SK-N-SH (cell line): ENCODE measurements at regions not wholly inside any gene's neighbourhood (a gene's known extent, or its start where the extent isn't known, plus 50 kb on each side); places are given as distances from the start of the nearest gene placed in this dataset.

Source experiments
- CTCF ChIA-PET: fragments of 300-600, 350-600 bp; formaldehyde crosslinking; extraction: SDS; loops from one replicate; lab custom pipeline; 2021; lab: Yijun Ruan, JAX
- POLR2A ChIA-PET: fragments of 350-600 bp; sonication (Branson Sonifier 250); formaldehyde crosslinking; extraction: SDS; loops from one replicate; lab custom pipeline; 2020; ENCODE audit warnings: antibody characterized with exemption, inconsistent platforms; lab: Yijun Ruan, JAX
- DNase-seq: peaks from one replicate; pipeline ENCODE4 v3.0.0; 2012
- H2AFZ ChIP-seq: fragments of 200-600 bp; sonication (generic); 2 replicates; pipeline ENCODE4 v1.8.1; 2016; ENCODE audit warnings: antibody characterized with exemption, mild to moderate bottlenecking, low read depth
- H3F3A ChIP-seq: fragments of 200-600 bp; sonication (generic); replicated peaks from 2 replicates; pipeline ENCODE3; 2016; ENCODE audit warnings: antibody characterized with exemption, mild to moderate bottlenecking; ENCODE audit not compliant: insufficient read depth
- H3K27ac ChIP-seq, 2 experiments: fragments of 200-500 bp in 1 of 2; fragments of 200-600 bp in 1 of 2; sonication (Bioruptor generic) in 1 of 2; sonication (generic), shearing (Covaris generic) in 1 of 2; 2 replicates each; pipeline versions ENCODE4 v1.5.1 to v1.6.1; 2014 to 2016; ENCODE audit warnings: low read depth in 2 of 2, inconsistent platforms in 1 of 2, low read length in 1 of 2, mild to moderate bottlenecking in 1 of 2, mixed read lengths in 1 of 2
- H3K27me3 ChIP-seq: fragments of 200-600 bp; sonication (generic), shearing (Covaris generic); 2 replicates; pipeline ENCODE4 v1.6.1; 2016; ENCODE audit warnings: mixed run types; ENCODE audit not compliant: insufficient read depth
- H3K36me3 ChIP-seq, 2 experiments: fragments of 200-500 bp in 1 of 2; fragments of 200-600 bp in 1 of 2; sonication (Bioruptor generic) in 1 of 2; sonication (generic) in 1 of 2; replicated peaks in 1 of 2; 2 replicates each; pipeline versions ENCODE3 to v1.5.1; 2014 to 2016; ENCODE audit warnings: low read length in 1 of 2, mild to moderate bottlenecking in 1 of 2; ENCODE audit not compliant: insufficient read depth in 2 of 2, control insufficient read depth in 1 of 2
- H3K4me1 ChIP-seq, 2 experiments: fragments of 200-500 bp in 1 of 2; fragments of 200-600 bp in 1 of 2; sonication (Bioruptor generic) in 1 of 2; sonication (generic), shearing (Covaris generic) in 1 of 2; 2 replicates each; pipeline versions ENCODE4 v1.5.1 to v1.6.1; 2014 to 2016; ENCODE audit warnings: low read depth in 1 of 2, low read length in 1 of 2, mixed run types in 1 of 2; ENCODE audit not compliant: insufficient read depth in 2 of 2, control insufficient read depth in 1 of 2
- H3K4me2 ChIP-seq: fragments of 200-600 bp; sonication (generic), shearing (Covaris generic); 2 replicates; pipeline ENCODE4 v1.6.1; 2017; ENCODE audit warnings: mixed run types
- H3K4me3 ChIP-seq, 2 experiments: fragments of 200-500 bp in 1 of 2; fragments of 200-600 bp in 1 of 2; sonication (Bioruptor generic) in 1 of 2; sonication (generic), shearing (Covaris generic) in 1 of 2; 2 replicates each; pipeline versions ENCODE4 v1.5.1 to v1.8.1; 2014 to 2016; ENCODE audit warnings: low read depth in 2 of 2, inconsistent platforms in 1 of 2, low read length in 1 of 2, mild to moderate bottlenecking in 1 of 2, mixed read lengths in 1 of 2, moderate library complexity in 1 of 2
- H3K79me2 ChIP-seq: fragments of 200-600 bp; sonication (generic); 2 replicates; pipeline ENCODE4 v1.8.1; 2017; ENCODE audit warnings: mild to moderate bottlenecking; ENCODE audit not compliant: insufficient read depth
- H3K9ac ChIP-seq: fragments of 200-600 bp; sonication (generic); 2 replicates; pipeline ENCODE4 v1.6.1; 2017; ENCODE audit warnings: mixed run types
- H3K9me2 ChIP-seq: fragments of 200-600 bp; sonication (generic); 2 replicates; pipeline ENCODE4 v1.6.1; 2017; ENCODE audit warnings: mixed run types
- H3K9me3 ChIP-seq: fragments of 200-600 bp; sonication (generic); 2 replicates; pipeline ENCODE4 v1.6.1; 2017; ENCODE audit warnings: mixed run types, mild to moderate bottlenecking, moderate library complexity
- H4K20me1 ChIP-seq: fragments of 200-600 bp; sonication (generic); 2 replicates; pipeline ENCODE4 v1.6.1; 2017; ENCODE audit warnings: mild to moderate bottlenecking, mixed run types; ENCODE audit not compliant: insufficient read depth
- CHD2 ChIP-seq: fragments of 150-350 bp; IDR thresholded peaks from 2 replicates; pipeline ENCODE4 v1.6.1; 2018; ENCODE audit warnings: low read length; ENCODE audit not compliant: partially characterized antibody
- EP300 ChIP-seq, 2 experiments: IDR thresholded peaks; 2 replicates each; pipeline versions ENCODE4 v1.4.0 to v1.6.1; 2012; ENCODE audit warnings: borderline replicate concordance in 1 of 2, low read depth in 1 of 2, low read length in 1 of 2
- FOSL2 ChIP-seq: IDR thresholded peaks from 2 replicates; pipeline ENCODE4 v1.4.0; 2012; ENCODE audit warnings: low read depth, mild to moderate bottlenecking, moderate library complexity, borderline replicate concordance
- FOXJ3 ChIP-seq: sonication (generic); formaldehyde crosslinking; IDR thresholded peaks from 2 replicates; pipeline ENCODE4 v1.5.1; 2020; ENCODE audit warnings: mild to moderate bottlenecking, missing genetic modification reagents
- FOXM1 ChIP-seq: IDR thresholded peaks from 2 replicates; pipeline ENCODE4 v1.4.0; 2012; ENCODE audit warnings: low read depth, mild to moderate bottlenecking
- GABPA ChIP-seq: IDR thresholded peaks from 2 replicates; pipeline ENCODE4 v1.4.0; 2012; ENCODE audit warnings: low read depth, mild to moderate bottlenecking
- GATA2 ChIP-seq: sonication (generic); formaldehyde crosslinking; IDR thresholded peaks from 2 replicates; pipeline ENCODE4 v1.5.0; 2020; ENCODE audit warnings: mild to moderate bottlenecking, missing genetic modification reagents
- JUND ChIP-seq: IDR thresholded peaks from 2 replicates; pipeline ENCODE4 v1.4.0; 2012
- MEF2A ChIP-seq: IDR thresholded peaks from 2 replicates; pipeline ENCODE4 v1.4.0; 2012; ENCODE audit warnings: low read depth, borderline replicate concordance
- MXI1 ChIP-seq: IDR thresholded peaks from 2 replicates; pipeline ENCODE4 v1.6.1; 2012; ENCODE audit warnings: mild to moderate bottlenecking, low read depth, low read length, improper control_type of control experiment
- NRF1 ChIP-seq: IDR thresholded peaks from 2 replicates; pipeline ENCODE4 v1.6.1; 2012; ENCODE audit warnings: low read depth, mild to moderate bottlenecking, low read length
- POLR2AphosphoS5 ChIP-seq: IDR thresholded peaks from 2 replicates; pipeline ENCODE4 v1.6.1; 2012; ENCODE audit warnings: low read depth, low read length
- RAD21 ChIP-seq: IDR thresholded peaks from 2 replicates; pipeline ENCODE4 v1.6.1; 2012; ENCODE audit warnings: mild to moderate bottlenecking, low read length
- RCOR1 ChIP-seq: fragments of 150-350 bp; IDR thresholded peaks from 2 replicates; pipeline ENCODE4 v1.6.1; 2017; ENCODE audit warnings: antibody characterized with exemption, low read length
- RFX5 ChIP-seq: IDR thresholded peaks from 2 replicates; pipeline ENCODE4 v1.6.1; 2012; ENCODE audit warnings: mild to moderate bottlenecking, improper control_type of control experiment, low read length
- SIN3A ChIP-seq: IDR thresholded peaks from 2 replicates; pipeline ENCODE4 v1.6.1; 2012; ENCODE audit warnings: low read depth, mild to moderate bottlenecking, low read length, moderate library complexity, borderline replicate concordance
- SMC3 ChIP-seq: IDR thresholded peaks from 2 replicates; pipeline ENCODE4 v1.6.1; 2012; ENCODE audit warnings: low read depth, low read length, improper control_type of control experiment
- USF1 ChIP-seq: IDR thresholded peaks from 2 replicates; pipeline ENCODE4 v1.4.0; 2012; ENCODE audit warnings: low read depth, borderline replicate concordance
- WGBS: methylation state at CpG from one replicate; pipeline ENCODE4 v1.1.6; 2017; ENCODE audit warnings: low lambda C conversion rate; 5-methylcytosine and 5-hydroxymethylcytosine counted together
- TF ChIP-seq, protein P1 (sequence below): IDR thresholded peaks from 2 replicates; pipeline ENCODE4 v1.6.1; 2012; ENCODE audit warnings: mild to moderate bottlenecking, low read depth, low read length, moderate library complexity
- TF ChIP-seq, protein P2 (sequence below): fragments of 150-350 bp; IDR thresholded peaks from 2 replicates; pipeline ENCODE4 v1.6.1; 2017; ENCODE audit warnings: antibody characterized with exemption, low read length, low read depth, borderline replicate concordance

DNA sequence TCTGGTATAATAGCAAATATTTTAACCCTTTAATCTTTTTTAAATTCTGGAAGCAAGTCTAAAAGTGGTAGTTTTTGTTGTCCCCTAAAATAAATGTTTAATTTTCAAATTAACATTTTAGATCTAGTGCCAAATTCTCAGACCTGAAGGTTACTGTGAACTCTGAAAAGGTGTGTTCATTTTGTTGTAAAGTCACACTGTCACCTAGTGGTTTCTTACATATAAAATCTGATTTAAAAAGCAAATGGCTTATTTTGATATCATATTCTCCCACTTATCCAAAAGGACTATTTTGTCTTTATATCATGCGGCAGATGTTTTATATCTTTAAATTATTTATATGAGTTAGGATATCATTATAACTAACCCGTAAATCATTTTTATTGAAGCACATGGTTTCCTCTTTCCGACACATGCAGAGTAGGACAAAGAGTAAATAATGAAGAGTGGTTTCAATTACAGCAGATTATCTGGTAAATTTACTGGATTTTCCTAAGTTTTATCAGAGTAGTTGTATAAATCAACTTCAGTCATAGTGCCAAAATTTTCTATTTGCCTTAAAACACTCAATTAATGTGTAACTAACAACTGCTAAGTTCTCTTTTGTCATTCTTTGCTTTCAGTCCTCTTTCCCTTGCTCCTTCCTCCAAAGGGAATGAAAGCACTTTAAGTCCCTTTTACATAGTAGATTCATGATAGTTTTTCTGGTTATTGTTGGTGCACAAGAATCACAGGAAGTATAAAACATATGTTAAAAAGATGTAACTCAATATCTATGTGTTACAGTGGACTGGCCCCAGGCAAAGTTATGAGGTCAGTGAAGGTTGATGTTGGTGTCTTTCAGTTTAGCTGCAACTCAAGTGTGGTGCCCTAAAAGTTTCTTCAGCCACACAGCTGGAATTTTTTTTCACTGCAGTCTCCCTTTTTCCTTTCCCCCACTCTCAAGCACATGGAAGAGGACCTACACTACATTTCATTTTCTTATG lies 189.6 kb downstream of the COX7C start (continued):
- TF ChIP-seq FOXJ3 (CRISPR knock-in tag) (no peak), USF1 (no peak), POLR2AphosphoS5 (no peak), SIN3A (no peak), GATA2 (CRISPR knock-in tag) (no peak), NRF1 (no peak), GABPA (no peak), MXI1 (no peak)
- TF ChIP-seq, all 33 proteins: peak for 0

DNA sequence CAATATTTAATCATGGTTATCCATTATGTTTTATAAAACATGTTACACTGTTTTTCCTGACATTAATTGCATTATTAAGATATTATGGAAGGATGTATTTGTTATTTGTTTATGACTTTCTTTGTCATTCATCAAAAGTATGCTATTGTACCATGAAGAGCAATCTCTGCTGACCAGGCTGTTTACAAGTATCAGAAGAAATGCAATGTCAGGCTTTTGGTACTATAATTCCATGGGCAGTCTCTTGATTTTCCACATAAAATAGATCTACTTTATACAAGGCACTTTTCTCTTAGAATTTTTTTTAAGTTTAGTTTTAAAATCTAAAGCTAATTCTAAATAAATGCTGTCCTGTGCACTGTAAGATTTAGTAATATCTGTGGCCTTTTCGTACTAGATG lies 196.6 kb downstream of the COX7C start:
- no peak for DNase-seq
- Histone ChIP-seq H3K9me2 (no peaks in the 10 kb centered on the region), H3F3A (no peaks in the 10 kb centered on the region), H4K20me1 (no peaks in the 10 kb centered on the region), H3K79me2 (no peaks in the 10 kb centered on the region), H3K27me3 (no peaks in the 10 kb centered on the region; the same call in 1 of the 2 replicates), H3K4me3 (no peak overlapping the region), H3K4me2 (no peak overlapping the region), H2AFZ (no peak overlapping the region), H3K36me3 (no peaks in the 10 kb centered on the region), H3K9me3 (no peaks in the 10 kb centered on the region), H3K27ac (no peak overlapping the region), H3K4me1 (no peaks in the 10 kb centered on the region), H3K9ac (no peak overlapping the region)
- ChIA-PET CTCF (no interaction called here), POLR2A (no interaction called here)
- no peak for TF ChIP-seq SMC3
- TF ChIP-seq EP300 (IDR thresholded peaks at IDR 0.05; ENCODE audit: borderline replicate concordance in 1 of 2, low read depth in 1 of 2, low read length in 1 of 2), result no peak
- TF ChIP-seq CHD2, result no peak
- TF ChIP-seq FOSL2, result no peak
- TF ChIP-seq FOXM1, result no peak
- WGBS, result 7% methylated on average over 1 of the region's 1 CpG

GRCh38 chr5:86814907-86815306 lies 197.2 kb downstream of the COX7C start:
- Histone ChIP-seq H3K36me3 (no peaks in the 10 kb centered on the region), H2AFZ (no peak overlapping the region), H3F3A (no peaks in the 10 kb centered on the region), H3K4me1 (no peaks in the 10 kb centered on the region), H3K9ac (no peak overlapping the region), H3K4me3 (no peak overlapping the region), H3K27ac (no peak overlapping the region), H3K79me2 (no peaks in the 10 kb centered on the region), H3K9me2 (no peaks in the 10 kb centered on the region), H3K9me3 (no peaks in the 10 kb centered on the region), H3K4me2 (no peak overlapping the region), H3K27me3 (no peaks in the 10 kb centered on the region; the same call in 1 of the 2 replicates), H4K20me1 (no peaks in the 10 kb centered on the region)
- ChIA-PET CTCF (no interaction called here), POLR2A (no interaction called here)
- DNase-seq, result no peak
- TF ChIP-seq, protein P1, sequence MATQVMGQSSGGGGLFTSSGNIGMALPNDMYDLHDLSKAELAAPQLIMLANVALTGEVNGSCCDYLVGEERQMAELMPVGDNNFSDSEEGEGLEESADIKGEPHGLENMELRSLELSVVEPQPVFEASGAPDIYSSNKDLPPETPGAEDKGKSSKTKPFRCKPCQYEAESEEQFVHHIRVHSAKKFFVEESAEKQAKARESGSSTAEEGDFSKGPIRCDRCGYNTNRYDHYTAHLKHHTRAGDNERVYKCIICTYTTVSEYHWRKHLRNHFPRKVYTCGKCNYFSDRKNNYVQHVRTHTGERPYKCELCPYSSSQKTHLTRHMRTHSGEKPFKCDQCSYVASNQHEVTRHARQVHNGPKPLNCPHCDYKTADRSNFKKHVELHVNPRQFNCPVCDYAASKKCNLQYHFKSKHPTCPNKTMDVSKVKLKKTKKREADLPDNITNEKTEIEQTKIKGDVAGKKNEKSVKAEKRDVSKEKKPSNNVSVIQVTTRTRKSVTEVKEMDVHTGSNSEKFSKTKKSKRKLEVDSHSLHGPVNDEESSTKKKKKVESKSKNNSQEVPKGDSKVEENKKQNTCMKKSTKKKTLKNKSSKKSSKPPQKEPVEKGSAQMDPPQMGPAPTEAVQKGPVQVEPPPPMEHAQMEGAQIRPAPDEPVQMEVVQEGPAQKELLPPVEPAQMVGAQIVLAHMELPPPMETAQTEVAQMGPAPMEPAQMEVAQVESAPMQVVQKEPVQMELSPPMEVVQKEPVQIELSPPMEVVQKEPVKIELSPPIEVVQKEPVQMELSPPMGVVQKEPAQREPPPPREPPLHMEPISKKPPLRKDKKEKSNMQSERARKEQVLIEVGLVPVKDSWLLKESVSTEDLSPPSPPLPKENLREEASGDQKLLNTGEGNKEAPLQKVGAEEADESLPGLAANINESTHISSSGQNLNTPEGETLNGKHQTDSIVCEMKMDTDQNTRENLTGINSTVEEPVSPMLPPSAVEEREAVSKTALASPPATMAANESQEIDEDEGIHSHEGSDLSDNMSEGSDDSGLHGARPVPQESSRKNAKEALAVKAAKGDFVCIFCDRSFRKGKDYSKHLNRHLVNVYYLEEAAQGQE, result no peak
- no peak for TF ChIP-seq GATA2 (CRISPR knock-in tag)
- TF ChIP-seq JUND, result no peak
- TF ChIP-seq RAD21, result no peak
- TF ChIP-seq USF1, result no peak
- no peak for TF ChIP-seq MEF2A
- TF ChIP-seq, protein P2, sequence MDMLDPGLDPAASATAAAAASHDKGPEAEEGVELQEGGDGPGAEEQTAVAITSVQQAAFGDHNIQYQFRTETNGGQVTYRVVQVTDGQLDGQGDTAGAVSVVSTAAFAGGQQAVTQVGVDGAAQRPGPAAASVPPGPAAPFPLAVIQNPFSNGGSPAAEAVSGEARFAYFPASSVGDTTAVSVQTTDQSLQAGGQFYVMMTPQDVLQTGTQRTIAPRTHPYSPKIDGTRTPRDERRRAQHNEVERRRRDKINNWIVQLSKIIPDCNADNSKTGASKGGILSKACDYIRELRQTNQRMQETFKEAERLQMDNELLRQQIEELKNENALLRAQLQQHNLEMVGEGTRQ, result no peak
- TF ChIP-seq FOXJ3 (CRISPR knock-in tag), result no peak
- no peak for TF ChIP-seq SMC3
- no peak for TF ChIP-seq RFX5
- TF ChIP-seq CHD2, result no peak
- no peak for TF ChIP-seq RCOR1
- TF ChIP-seq MXI1, result no peak
